Heart left ventricle (tissue), 13 donors: ENCODE measurements at regions not wholly inside any gene's neighbourhood (a gene's known extent, or its start where the extent isn't known, plus 50 kb on each side); places are given as distances from the start of the nearest gene placed in this dataset.

ENCODE experiments used
- CTCF ChIP-seq, 12 donors: fragments of 200-600 bp; sonication (generic) in 4 of 12; IDR thresholded peaks; one replicate each; pipeline versions ENCODE4 v1.5.0 to v1.8.0; 2018 to 2022; ENCODE audit warnings: antibody characterized with exemption in 12 of 12, mild to moderate bottlenecking in 5 of 12
- POLR2A ChIP-seq, 2 donors: fragments of 450-650 bp; IDR thresholded peaks; one replicate each; pipeline ENCODE4 v1.6.1; 2017; ENCODE audit warnings: antibody characterized with exemption in 2 of 2, mild to moderate bottlenecking in 2 of 2, moderate library complexity in 2 of 2
- donor health status: ischemic (EF 13 %, LVEDD 7.1; RV severe dilation, severe dysfunction).
- donor health status: DM: no; HTN: yes; CAD: no.
- donor health status: DM: no; HTN: no; CAD: no.
- donor health status: ischemic (EF 25% LVEDD 6.9; RV normal size, moderate dysfunction).
- donor health status: ischemic (EF 25% LVEDD 5.7; RV mildly dilated, moderate dysfunction).
- donor health status: ischemic (EF 35%, LVEDD 5.7; RV mildly dilated, moderate dysfunction).
- donor health status: nonischemic (EF 11% LVEDD 7.7; RV severe dilation, severe dysfunction).
- donor health status: DM: yes; HTN: yes; CAD: no.
- donor health status: PGD.
- donor health status: ischemic (EF 29% LVEDD 5.4; RV normal size, mild dysfunction).
- donor health status: nonischemic (EF 23%, LVEDD 6.1; RV moderate dilation, normal function).

GRCh38 chr4:136562834-136563233 lies 969.5 kb downstream of the PCDH18 start:
- no peak for TF ChIP-seq CTCF (IDR thresholded peaks at IDR 0.05)
- TF ChIP-seq POLR2A (IDR thresholded peaks at IDR 0.05) = no peak
